ENCODE measurements at regions not wholly inside any gene's neighbourhood (a gene's known extent, or its start where the extent isn't known, plus 50 kb on each side); places are given as distances from the start of the nearest gene placed in this dataset.

DNA sequence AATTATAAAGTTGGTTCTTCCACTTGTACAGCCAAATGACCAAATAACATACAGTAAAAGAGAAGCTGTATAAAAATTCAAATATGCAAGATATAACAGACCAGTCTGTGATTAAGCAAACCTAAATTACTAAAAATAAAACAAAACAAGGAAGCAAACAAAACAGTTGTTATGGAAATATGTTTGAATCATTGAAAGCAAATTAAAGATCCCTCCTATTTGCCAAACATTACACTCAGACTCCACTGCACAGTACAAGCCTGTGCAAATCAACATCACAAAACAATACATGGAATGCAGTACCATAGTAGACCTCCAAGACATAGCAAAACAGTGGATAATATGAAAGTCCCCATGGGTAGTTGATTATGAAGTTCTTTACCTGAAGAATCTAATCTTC, 288.1 kb upstream of the PTGER4 start:
- Mint-ChIP-seq H3K36me3 (ENCODE audit: insufficient read depth, unreplicated experiment) (no peaks in the 10 kb centered on the region), H3K27ac (ENCODE audit: low read depth, unreplicated experiment) (no peak overlapping the region), H3K4me1 (ENCODE audit: insufficient read depth, unreplicated experiment) (no peaks in the 10 kb centered on the region), H3K4me3 (ENCODE audit: unreplicated experiment) (no peak overlapping the region), H3K9me3 (ENCODE audit: unreplicated experiment) (no peaks in the 10 kb centered on the region), H3K27me3 (ENCODE audit: insufficient read depth, unreplicated experiment) (no peaks in the 10 kb centered on the region)
- TF ChIP-seq, protein P1, sequence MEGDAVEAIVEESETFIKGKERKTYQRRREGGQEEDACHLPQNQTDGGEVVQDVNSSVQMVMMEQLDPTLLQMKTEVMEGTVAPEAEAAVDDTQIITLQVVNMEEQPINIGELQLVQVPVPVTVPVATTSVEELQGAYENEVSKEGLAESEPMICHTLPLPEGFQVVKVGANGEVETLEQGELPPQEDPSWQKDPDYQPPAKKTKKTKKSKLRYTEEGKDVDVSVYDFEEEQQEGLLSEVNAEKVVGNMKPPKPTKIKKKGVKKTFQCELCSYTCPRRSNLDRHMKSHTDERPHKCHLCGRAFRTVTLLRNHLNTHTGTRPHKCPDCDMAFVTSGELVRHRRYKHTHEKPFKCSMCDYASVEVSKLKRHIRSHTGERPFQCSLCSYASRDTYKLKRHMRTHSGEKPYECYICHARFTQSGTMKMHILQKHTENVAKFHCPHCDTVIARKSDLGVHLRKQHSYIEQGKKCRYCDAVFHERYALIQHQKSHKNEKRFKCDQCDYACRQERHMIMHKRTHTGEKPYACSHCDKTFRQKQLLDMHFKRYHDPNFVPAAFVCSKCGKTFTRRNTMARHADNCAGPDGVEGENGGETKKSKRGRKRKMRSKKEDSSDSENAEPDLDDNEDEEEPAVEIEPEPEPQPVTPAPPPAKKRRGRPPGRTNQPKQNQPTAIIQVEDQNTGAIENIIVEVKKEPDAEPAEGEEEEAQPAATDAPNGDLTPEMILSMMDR (IDR thresholded peaks at IDR 0.05; ENCODE audit: unreplicated experiment): no peak
- DNase-seq (ENCODE audit: unreplicated experiment): no peak
- BruUV-seq (replicated peaks): no TSS peak
- CTCF ChIA-PET: interaction anchor here (0.6 to 1.0 kb wide), 3 partner anchors 10 to 123 kb away, joined by 3 to 6 read pairs (median 4); no protein-coding TSS in a partner anchor
- POLR2A ChIA-PET: interaction anchor here (1.4 kb wide), 1 partner anchor 17 kb away, joined by 4 read pairs; no protein-coding TSS in a partner anchor
- intact Hi-C loops (cut with micrococcal nuclease): no loop called here

DNA sequence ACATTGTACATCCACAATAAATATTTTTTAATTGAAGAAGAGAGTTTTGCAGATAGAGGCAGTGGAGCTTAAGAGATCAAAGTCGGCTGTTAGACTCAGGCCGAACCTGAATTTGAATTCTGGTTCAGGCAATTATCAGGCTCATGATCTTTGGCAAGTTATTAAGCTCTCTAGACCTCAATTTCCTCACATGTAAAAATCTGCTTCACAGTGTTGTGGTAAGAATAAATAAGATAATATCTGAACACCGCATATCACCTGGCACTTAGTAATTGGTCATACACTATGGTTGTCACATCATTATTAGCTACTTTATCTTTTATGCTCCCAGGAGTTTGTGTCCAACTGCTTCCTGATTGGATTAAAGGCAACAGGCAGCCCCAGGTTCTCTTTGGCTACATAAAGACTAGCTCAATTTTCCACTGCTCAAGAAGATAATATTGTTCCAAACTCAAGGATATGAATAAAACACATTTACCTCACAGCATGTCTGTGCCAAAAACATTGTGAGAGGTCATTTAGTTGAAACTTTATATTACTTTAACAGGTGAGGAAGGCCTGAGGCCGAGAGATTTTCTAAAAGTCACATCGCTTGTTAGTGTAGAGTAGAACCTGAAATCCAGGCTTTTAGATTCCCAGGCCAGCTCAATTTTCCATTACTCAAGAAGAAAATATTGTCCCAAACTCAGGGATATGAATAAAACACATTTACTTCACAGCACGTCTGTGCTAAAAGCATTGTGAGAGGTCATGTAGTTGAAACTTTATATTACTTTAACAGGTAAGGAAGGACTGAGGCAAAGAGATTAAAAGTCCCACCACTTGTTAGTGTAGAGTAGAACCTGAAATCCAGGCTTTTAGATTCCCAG, 289.2 kb upstream of the PTGER4 start:
- POLR2A ChIA-PET: interaction anchor here (0.7 to 1.4 kb wide), 2 partner anchors 15 to 1245 kb away, joined by 3 read pairs; no protein-coding TSS in a partner anchor
- intact Hi-C loops (cut with micrococcal nuclease): no loop called here

DNA sequence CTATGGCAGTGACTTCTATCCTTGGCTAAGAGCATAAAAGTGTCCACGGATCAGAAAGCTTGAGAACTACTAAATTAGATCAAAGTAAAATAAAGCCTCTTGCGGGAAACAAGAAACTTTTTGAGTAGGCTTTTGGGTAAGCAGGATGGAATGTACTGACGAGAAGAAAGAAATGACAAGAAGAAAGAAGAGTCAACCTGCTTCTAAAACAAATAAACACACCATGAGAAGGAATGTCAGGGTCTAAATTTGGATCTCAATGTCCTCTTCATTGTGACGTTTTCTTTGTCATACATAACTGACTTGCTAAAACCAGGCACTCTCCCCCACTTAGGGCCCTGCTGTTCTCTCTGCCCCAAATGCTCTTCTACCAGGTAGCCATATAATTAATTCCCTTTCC, 290.1 kb upstream of the PTGER4 start:
- H3K27me3 Mint-ChIP-seq (ENCODE audit: insufficient read depth, unreplicated experiment): no peaks in the 10 kb centered on the region
- intact Hi-C loops (cut with micrococcal nuclease): loop anchor here (10.0 kb wide), 2 partner anchors 165 to 675 kb away; no protein-coding TSS in a partner anchor
- CTCF ChIA-PET: no interaction called here
- TF ChIP-seq, protein P1 (IDR thresholded peaks at IDR 0.05; ENCODE audit: unreplicated experiment): no peak
- no peak for DNase-seq (ENCODE audit: unreplicated experiment)
- POLR2A ChIA-PET: interaction anchor here (0.5 to 1.4 kb wide), 2 partner anchors 16 to 288 kb away, joined by 3 to 6 read pairs; no protein-coding TSS in a partner anchor
- BruUV-seq (replicated peaks): no TSS peak
- H3K9me3 Mint-ChIP-seq (ENCODE audit: unreplicated experiment): no peaks in the 10 kb centered on the region
- H3K4me3 Mint-ChIP-seq (ENCODE audit: unreplicated experiment): no peak overlapping the region
- H3K27ac Mint-ChIP-seq (ENCODE audit: low read depth, unreplicated experiment): no peak overlapping the region
- no peaks in the 10 kb centered on the region for H3K36me3 Mint-ChIP-seq (ENCODE audit: insufficient read depth, unreplicated experiment)
- peaks cover 7% of the 10 kb centered on the region for H3K4me1 Mint-ChIP-seq (ENCODE audit: insufficient read depth, unreplicated experiment)

More for the DNA sequence above, 289.2 kb upstream of the PTGER4 start:
- H3K4me1 Mint-ChIP-seq (ENCODE audit: insufficient read depth, unreplicated experiment): peaks cover 7% of the 10 kb centered on the region
- CTCF ChIA-PET: no interaction called here
- no peak for DNase-seq (ENCODE audit: unreplicated experiment)
- no peaks in the 10 kb centered on the region for H3K9me3 Mint-ChIP-seq (ENCODE audit: unreplicated experiment)
- H3K4me3 Mint-ChIP-seq (ENCODE audit: unreplicated experiment): no peak overlapping the region
- no peaks in the 10 kb centered on the region for H3K36me3 Mint-ChIP-seq (ENCODE audit: insufficient read depth, unreplicated experiment)
- H3K27ac Mint-ChIP-seq (ENCODE audit: low read depth, unreplicated experiment): no peak overlapping the region
- TF ChIP-seq, protein P1 (IDR thresholded peaks at IDR 0.05; ENCODE audit: unreplicated experiment): no peak
- no TSS peak for BruUV-seq (replicated peaks)
- H3K27me3 Mint-ChIP-seq (ENCODE audit: insufficient read depth, unreplicated experiment): no peaks in the 10 kb centered on the region

DNA sequence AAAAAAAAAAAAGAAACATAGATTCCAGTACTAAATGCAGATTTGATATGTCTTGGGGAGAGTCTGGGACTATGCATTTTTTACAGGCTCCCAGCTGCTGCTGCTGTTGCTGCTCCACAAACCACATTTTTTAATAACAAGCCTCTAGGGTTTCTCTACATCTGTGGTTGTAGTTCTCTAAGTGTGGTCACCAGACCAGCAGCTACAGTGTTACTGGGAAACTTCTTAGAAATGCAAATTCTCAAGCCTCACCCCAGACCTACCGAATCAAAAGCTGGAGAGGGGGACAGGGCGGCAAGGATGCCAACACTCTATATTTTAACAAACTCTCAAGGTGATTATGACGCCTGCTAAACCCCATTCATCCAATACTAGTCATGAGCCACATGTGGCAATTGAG, 293.4 kb upstream of the PTGER4 start:
- Mint-ChIP-seq H3K36me3 (ENCODE audit: insufficient read depth, unreplicated experiment) (no peaks in the 10 kb centered on the region), H3K9me3 (ENCODE audit: unreplicated experiment) (no peaks in the 10 kb centered on the region), H3K27me3 (ENCODE audit: insufficient read depth, unreplicated experiment) (no peaks in the 10 kb centered on the region), H3K4me3 (ENCODE audit: unreplicated experiment) (no peak overlapping the region), H3K27ac (ENCODE audit: low read depth, unreplicated experiment) (no peak overlapping the region), H3K4me1 (ENCODE audit: insufficient read depth, unreplicated experiment) (peaks cover 26% of the 10 kb centered on the region)
- DNase-seq (ENCODE audit: unreplicated experiment): no peak
- intact Hi-C loops (cut with micrococcal nuclease): loop anchor here (10.0 kb wide), 2 partner anchors 169 to 671 kb away; no protein-coding TSS in a partner anchor
- no TSS peak for BruUV-seq (replicated peaks)
- ChIA-PET CTCF (no interaction called here), POLR2A (interaction anchor here (1.3 kb wide), 1 partner anchor 25 kb away, joined by 3 read pairs; no protein-coding TSS in a partner anchor)
- TF ChIP-seq, protein P1 (IDR thresholded peaks at IDR 0.05; ENCODE audit: unreplicated experiment): no peak

Data from MCF 10A (cell line).